Ovary (tissue), 7 donors: ENCODE measurements at regions not wholly inside any gene's neighbourhood (a gene's known extent, or its start where the extent isn't known, plus 50 kb on each side); places are given as distances from the start of the nearest gene placed in this dataset.

Source experiments
- DNase-seq, 5 donors: peaks; one replicate each; pipeline ENCODE4 v3.0.0-alpha.2; 2019 to 2020
- H3K27ac ChIP-seq, 2 donors: fragments of 200-600 bp; one replicate each; pipeline versions ENCODE4 v1.5.1 to v1.8.0; 2019 to 2022
- H3K27me3 ChIP-seq: fragments of 200-600 bp; one replicate; pipeline ENCODE4 v1.8.0; 2022
- H3K36me3 ChIP-seq: fragments of 200-600 bp; sonication (generic); one replicate; pipeline ENCODE4 v1.5.1; 2019
- H3K4me1 ChIP-seq: one replicate; pipeline ENCODE4 v1.8.1; 2013; ENCODE audit warnings: mild to moderate bottlenecking, moderate library complexity; ENCODE audit not compliant: insufficient read depth
- H3K4me3 ChIP-seq: fragments of 200-600 bp; sonication (generic); one replicate; pipeline ENCODE4 v1.5.1; 2017
- H3K9me3 ChIP-seq, 2 donors: fragments of 200-600 bp in 1 of 2; sonication (generic) in 1 of 2; one replicate each; pipeline versions ENCODE4 v1.5.1 to v1.8.1; 2013 to 2019; ENCODE audit warnings: mild to moderate bottlenecking in 1 of 2, moderate library complexity in 1 of 2
- CTCF ChIP-seq, 3 donors: fragments of 450-650 bp in 2 of 3; fragments of 200-600 bp in 1 of 3; IDR thresholded peaks; one replicate each; pipeline versions ENCODE4 v1.5.1 to v1.8.0; 2016 to 2022; ENCODE audit warnings: antibody characterized with exemption in 3 of 3, mild to moderate bottlenecking in 1 of 3
- EP300 ChIP-seq: sonication (generic); formaldehyde crosslinking; IDR thresholded peaks from one replicate; pipeline ENCODE4 v1.6.1; 2017; ENCODE audit warnings: antibody characterized with exemption
- POLR2A ChIP-seq: fragments of 450-650 bp; IDR thresholded peaks from one replicate; pipeline ENCODE4 v1.6.1; 2017; ENCODE audit warnings: antibody characterized with exemption, mild to moderate bottlenecking, moderate library complexity
- WGBS, 3 donors: extraction: QIAGEN DNeasy Blood & Tissue Kit in 1 of 3; methylation state at CpG; one replicate each; pipeline versions ENCODE4 v1.1.5 to v1.1.7; 2013 to 2017; 5-methylcytosine and 5-hydroxymethylcytosine counted together
- intact Hi-C, 4 donors: fragments of 100-400 bp; cut with DNase I; formaldehyde crosslinking; loops; one replicate each; pipeline versions ENCODE4 v1.11.0 to v1.15.1; 2022 to 2023
- donor health status: DM: no; HTN: no; CAD: no; lungs with moderate emphysema.
- donor health status: DM: no; HTN: no; CAD: no.
- donor health status: Bipolar disorder and iron deficiency.
- donor health status: DM: no; HTN: no; CAD: no.
- donor health status: DM: yes; HTN: yes; CAD: no.

DNA sequence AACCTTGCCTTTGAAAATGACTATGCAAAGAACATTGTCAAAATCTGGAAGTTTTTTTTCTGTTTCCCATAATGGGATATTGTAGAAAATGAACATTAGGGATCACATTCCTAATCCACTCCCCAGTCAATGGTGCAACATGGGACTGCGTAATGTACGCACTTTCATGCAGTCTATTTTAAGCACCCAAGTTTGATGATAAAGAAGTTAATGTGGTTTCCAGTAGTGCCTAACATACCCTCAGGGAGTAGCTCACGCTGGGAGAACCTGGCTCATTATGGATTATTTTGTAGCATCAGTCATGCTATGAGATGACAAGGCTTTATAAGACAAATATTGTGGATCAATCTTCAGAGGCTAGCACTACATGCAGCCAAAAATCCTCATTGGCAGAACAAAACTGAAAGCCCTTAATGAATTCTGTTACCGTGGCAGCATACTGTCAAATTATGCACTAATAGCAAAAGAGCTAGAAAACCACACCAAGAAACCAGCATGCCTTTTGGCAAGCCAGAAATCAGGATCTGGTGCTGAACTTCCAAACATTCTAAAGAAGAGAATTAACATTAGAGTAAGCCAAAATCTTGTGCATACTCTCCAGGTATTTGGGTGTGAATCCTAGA lies 1392.8 kb upstream of the TENM3 start:
- 78 to 86% (median 80%) methylated on average over 4 of the region's 4 CpGs for WGBS, 3 donors
- no peaks in the 10 kb centered on the region for H3K36me3 ChIP-seq
- no peak for DNase-seq
- no peaks in the 10 kb centered on the region for H3K9me3 ChIP-seq
- H3K4me1 ChIP-seq = no peaks in the 10 kb centered on the region
- H3K27me3 ChIP-seq = no peaks in the 10 kb centered on the region
- no peak overlapping the region for H3K4me3 ChIP-seq
- intact Hi-C loops = no loop called here
- no peak overlapping the region for H3K27ac ChIP-seq
- no peak for TF ChIP-seq POLR2A
- no peak for TF ChIP-seq EP300
- TF ChIP-seq CTCF (IDR thresholded peaks at IDR 0.05) = no peak

DNA sequence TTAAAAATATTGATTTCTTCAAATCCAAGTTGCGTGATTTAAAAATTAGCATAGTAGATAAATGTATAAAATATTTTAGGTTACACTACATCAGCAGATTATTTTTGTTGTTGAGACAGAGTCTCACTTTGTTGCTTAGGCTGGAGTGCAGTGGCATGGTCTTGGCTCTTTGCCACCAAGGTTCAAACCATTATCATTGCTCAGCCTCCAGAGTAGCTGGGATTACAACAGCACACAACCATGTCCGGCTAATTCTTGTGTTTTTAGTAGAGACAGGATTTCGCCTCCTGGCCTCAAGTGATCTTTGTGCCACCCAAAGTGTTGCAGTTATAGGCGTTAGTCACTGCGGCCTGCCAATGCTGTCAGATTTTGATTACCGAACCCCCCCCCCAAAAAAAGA lies 1390.5 kb upstream of the TENM3 start:
- H3K9me3 ChIP-seq = no peaks in the 10 kb centered on the region
- no peak for TF ChIP-seq CTCF (IDR thresholded peaks at IDR 0.05)
- no peak for TF ChIP-seq EP300
- TF ChIP-seq POLR2A = no peak
- H3K36me3 ChIP-seq = no peaks in the 10 kb centered on the region
- intact Hi-C loops = no loop called here
- no peaks in the 10 kb centered on the region for H3K4me1 ChIP-seq
- no peak for DNase-seq
- H3K27ac ChIP-seq = no peak overlapping the region
- no peak overlapping the region for H3K4me3 ChIP-seq
- 65 to 68% (median 66%) methylated on average over 6 of the region's 6 CpGs for WGBS, 3 donors
- no peaks in the 10 kb centered on the region for H3K27me3 ChIP-seq

DNA sequence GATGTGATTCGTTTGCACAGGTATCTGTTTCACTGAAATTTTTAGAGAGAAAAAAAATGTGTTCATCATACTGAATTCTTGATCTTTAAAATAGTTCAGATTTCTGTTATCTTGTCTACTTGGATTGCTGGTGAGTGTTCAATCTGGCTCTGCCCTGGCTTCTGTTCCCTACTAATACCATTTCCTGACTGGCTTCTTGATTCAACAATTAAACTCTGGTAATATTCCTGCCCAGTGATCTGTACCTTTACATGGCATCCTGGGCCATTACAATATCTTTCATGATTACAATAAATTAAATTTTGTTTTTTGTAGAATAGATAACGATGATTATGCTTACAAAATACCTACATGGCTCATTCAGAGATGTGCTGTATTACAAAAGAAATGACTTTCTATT lies 1388.0 kb upstream of the TENM3 start:
- intact Hi-C loops = no loop called here
- no peak for TF ChIP-seq CTCF (IDR thresholded peaks at IDR 0.05)
- no peak for TF ChIP-seq EP300
- TF ChIP-seq POLR2A = no peak
- 51 to 68% (median 53%) methylated on average over 2 of the region's 2 CpGs for WGBS, 3 donors
- Histone ChIP-seq H3K9me3 (no peaks in the 10 kb centered on the region), H3K27ac (no peak overlapping the region), H3K27me3 (no peaks in the 10 kb centered on the region), H3K36me3 (no peaks in the 10 kb centered on the region), H3K4me3 (no peak overlapping the region), H3K4me1 (no peaks in the 10 kb centered on the region)
- no peak for DNase-seq

- Histone ChIP-seq H3K4me1 (no peaks in the 10 kb centered on the region), H3K36me3 (no peaks in the 10 kb centered on the region), H3K27me3 (no peaks in the 10 kb centered on the region), H3K4me3 (no peak overlapping the region), H3K27ac (no peak overlapping the region), H3K9me3 (no peaks in the 10 kb centered on the region)
- TF ChIP-seq EP300 = no peak
- no peak for TF ChIP-seq POLR2A
- TF ChIP-seq CTCF (IDR thresholded peaks at IDR 0.05) = no peak
- intact Hi-C loops = no loop called here
- 58 to 72% (median 63%) methylated on average over 12 of the region's 12 CpGs for WGBS, 3 donors
- no peak for DNase-seq
These were observed 1383.0 kb upstream of the TENM3 start for GRCh38 chr4:180860089-180860720.
